ENCODE measurements at regions not wholly inside any gene's neighbourhood (a gene's known extent, or its start where the extent isn't known, plus 50 kb on each side); places are given as distances from the start of the nearest gene placed in this dataset.

DNA sequence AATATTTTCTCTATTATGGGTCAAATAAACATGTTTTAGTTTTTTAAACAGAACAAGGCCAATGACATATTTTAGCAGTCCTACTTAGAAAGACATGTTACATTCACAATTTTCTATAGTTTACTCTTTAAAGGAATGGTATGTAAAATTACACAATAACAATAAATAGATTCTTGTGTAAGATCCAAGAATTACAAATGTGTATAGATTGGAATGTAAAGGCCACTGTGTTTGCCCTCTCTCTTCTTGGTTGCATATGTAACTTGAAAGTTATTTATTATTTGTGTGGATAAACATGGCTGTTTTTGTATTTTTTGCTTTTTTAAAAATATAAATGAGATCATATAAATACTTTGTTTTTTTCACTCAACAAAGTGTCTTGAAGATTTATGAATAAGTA lies 979.3 kb upstream of the CELF2 start:
- no peaks in the 10 kb centered on the region for H3K27me3 ChIP-seq
- H3K4me1 ChIP-seq: no peaks in the 10 kb centered on the region
- TF ChIP-seq, protein P1, sequence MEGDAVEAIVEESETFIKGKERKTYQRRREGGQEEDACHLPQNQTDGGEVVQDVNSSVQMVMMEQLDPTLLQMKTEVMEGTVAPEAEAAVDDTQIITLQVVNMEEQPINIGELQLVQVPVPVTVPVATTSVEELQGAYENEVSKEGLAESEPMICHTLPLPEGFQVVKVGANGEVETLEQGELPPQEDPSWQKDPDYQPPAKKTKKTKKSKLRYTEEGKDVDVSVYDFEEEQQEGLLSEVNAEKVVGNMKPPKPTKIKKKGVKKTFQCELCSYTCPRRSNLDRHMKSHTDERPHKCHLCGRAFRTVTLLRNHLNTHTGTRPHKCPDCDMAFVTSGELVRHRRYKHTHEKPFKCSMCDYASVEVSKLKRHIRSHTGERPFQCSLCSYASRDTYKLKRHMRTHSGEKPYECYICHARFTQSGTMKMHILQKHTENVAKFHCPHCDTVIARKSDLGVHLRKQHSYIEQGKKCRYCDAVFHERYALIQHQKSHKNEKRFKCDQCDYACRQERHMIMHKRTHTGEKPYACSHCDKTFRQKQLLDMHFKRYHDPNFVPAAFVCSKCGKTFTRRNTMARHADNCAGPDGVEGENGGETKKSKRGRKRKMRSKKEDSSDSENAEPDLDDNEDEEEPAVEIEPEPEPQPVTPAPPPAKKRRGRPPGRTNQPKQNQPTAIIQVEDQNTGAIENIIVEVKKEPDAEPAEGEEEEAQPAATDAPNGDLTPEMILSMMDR (IDR thresholded peaks at IDR 0.05): no peak
- H3K36me3 ChIP-seq: no peaks in the 10 kb centered on the region
- no peak overlapping the region for H3K27ac ChIP-seq
- intact Hi-C loops (cut with DNase I; ENCODE audit: low total_unique reads): no loop called here
- H3K9me3 ChIP-seq: no peaks in the 10 kb centered on the region
- no peak overlapping the region for H3K4me3 ChIP-seq
- no peak for DNase-seq

DNA sequence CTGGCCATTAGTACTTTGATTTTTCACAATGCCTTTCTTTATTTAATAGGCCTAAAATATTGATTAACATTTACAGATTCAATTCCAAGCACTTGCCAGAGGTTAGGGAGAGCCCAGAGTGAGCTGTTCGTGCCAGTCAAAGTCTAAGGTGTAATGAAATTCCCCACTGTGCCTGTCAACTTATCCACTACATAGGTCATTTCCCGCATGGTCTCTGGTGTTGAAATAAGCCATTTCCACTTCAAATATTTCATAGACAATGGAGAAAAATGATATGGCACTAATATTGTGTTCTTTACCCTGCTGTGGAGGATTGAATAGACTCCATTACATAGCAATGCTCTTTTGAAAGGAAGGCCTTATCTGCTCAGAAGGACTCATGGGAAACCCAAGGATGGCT lies 978.1 kb upstream of the CELF2 start:
- no peak for DNase-seq
- no peak overlapping the region for H3K27ac ChIP-seq
- H3K27me3 ChIP-seq: no peaks in the 10 kb centered on the region
- H3K4me1 ChIP-seq: no peaks in the 10 kb centered on the region
- TF ChIP-seq, protein P1 (IDR thresholded peaks at IDR 0.05): no peak
- H3K9me3 ChIP-seq: no peaks in the 10 kb centered on the region
- no peak overlapping the region for H3K4me3 ChIP-seq
- no peaks in the 10 kb centered on the region for H3K36me3 ChIP-seq
- intact Hi-C loops (cut with DNase I; ENCODE audit: low total_unique reads): no loop called here

DNA sequence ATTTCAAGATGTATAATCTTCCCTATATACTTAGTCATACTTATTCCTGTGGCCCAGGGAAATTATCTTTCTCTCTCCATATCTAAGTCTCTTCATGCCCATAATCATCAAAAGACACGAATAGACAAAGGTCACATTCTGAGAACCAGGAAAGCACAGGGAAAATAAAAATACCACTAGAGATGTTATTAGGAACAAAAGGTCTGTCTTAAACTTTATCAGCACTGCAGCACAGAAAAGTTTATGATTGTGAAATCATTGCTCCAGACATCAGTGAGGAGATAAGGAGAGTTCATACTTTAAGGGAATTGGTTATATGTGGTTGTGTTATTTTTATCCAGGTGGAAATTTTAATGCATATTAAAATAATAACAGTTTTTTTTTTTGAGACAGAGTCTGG lies 974.6 kb upstream of the CELF2 start:
- H3K27me3 ChIP-seq: no peaks in the 10 kb centered on the region
- H3K4me3 ChIP-seq: no peak overlapping the region
- intact Hi-C loops (cut with DNase I; ENCODE audit: low total_unique reads): no loop called here

DNA sequence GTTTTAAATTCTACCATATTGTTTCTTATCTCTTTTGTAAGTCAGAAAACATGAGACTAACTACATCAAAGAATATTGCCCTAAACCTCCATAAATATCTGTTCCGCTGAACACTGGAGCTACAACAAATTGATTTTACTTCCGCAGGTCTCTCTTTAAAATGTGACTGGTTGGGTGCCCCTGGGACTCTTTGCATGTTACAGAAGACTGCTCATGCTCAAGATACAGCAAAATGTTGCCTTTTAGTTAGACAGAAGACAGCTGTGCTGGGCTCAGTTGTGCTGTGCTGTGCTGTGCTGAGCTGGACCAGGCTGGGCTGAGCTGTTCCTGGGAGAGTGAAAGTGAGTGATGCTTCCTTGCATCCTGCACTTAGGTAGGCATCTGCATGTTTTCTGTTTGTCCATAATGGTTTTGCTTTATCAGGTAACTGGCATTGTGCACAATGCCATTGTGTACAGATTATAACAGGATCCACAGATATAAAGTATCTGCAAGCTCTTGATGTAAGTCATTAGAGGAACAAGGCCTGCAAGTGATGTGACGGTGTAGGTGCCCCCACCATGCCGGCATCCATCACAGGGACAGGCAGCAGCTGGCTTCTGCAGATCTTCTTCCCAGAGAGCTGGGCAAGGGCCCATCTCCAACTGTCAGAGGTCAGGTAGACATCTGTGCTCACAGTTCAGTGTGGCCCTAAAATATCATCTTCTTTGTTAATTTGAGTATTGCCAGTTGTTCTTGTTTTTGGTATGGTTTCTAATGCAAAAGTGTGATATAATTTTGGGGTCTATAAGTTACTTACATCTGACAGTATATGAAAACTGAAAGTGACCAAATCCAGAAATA lies 972.5 kb upstream of the CELF2 start:
- Histone ChIP-seq H3K36me3 (no peaks in the 10 kb centered on the region), H3K27me3 (no peaks in the 10 kb centered on the region), H3K27ac (no peak overlapping the region), H3K4me3 (no peak overlapping the region), H3K9me3 (no peaks in the 10 kb centered on the region), H3K4me1 (no peaks in the 10 kb centered on the region)
- TF ChIP-seq, protein P1 (IDR thresholded peaks at IDR 0.05): no peak
- DNase-seq: no peak
- intact Hi-C loops (cut with DNase I; ENCODE audit: low total_unique reads): no loop called here

More for the DNA sequence above, 974.6 kb upstream of the CELF2 start:
- no peak for DNase-seq
- H3K9me3 ChIP-seq: no peaks in the 10 kb centered on the region
- no peak overlapping the region for H3K27ac ChIP-seq
- TF ChIP-seq, protein P1 (IDR thresholded peaks at IDR 0.05): no peak
- H3K4me1 ChIP-seq: no peaks in the 10 kb centered on the region
- no peaks in the 10 kb centered on the region for H3K36me3 ChIP-seq

DNA sequence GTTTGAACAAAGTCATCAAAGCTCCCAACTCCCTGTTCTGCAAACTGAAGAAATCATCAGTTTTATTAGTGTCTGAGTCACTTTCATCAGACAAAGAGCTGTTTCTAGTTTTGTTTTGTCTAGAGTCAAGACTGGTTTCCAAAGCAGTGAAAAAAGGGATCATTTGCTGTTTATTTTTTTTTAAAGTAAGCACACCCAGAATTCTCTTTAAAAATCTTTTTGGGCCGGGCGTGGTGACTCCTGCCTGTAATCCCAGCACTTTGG lies 972.0 kb upstream of the CELF2 start:
- H3K9me3 ChIP-seq: no peaks in the 10 kb centered on the region
- no peak overlapping the region for H3K4me3 ChIP-seq
- no peaks in the 10 kb centered on the region for H3K36me3 ChIP-seq
- TF ChIP-seq, protein P1 (IDR thresholded peaks at IDR 0.05): no peak
- intact Hi-C loops (cut with DNase I; ENCODE audit: low total_unique reads): no loop called here
- no peak for DNase-seq
- no peak overlapping the region for H3K27ac ChIP-seq
- H3K4me1 ChIP-seq: no peaks in the 10 kb centered on the region
- H3K27me3 ChIP-seq: no peaks in the 10 kb centered on the region

DNA sequence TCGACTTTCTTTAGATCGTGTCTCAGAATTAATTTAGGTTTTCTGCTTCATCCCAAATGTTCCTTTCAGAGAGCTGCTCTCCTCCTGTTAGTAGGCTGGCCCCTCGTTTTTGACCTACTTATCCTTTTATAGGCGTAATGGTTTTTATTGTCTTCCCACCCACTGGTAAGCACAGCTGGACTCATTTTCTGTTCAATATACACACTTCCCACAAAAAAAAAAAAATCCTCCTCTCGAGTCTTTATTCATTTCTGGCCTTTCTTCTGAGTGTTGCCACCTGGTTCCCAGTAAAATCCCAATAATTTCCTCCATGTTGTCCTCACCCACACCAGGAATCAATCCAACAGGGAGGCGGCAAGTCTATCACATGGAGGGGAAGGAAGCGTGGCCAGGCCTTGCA lies 970.2 kb upstream of the CELF2 start:
- H3K4me3 ChIP-seq: no peak overlapping the region
- H3K27ac ChIP-seq: no peak overlapping the region
- H3K9me3 ChIP-seq: no peaks in the 10 kb centered on the region
- no peaks in the 10 kb centered on the region for H3K27me3 ChIP-seq
- no peaks in the 10 kb centered on the region for H3K4me1 ChIP-seq
- intact Hi-C loops (cut with DNase I; ENCODE audit: low total_unique reads): no loop called here
- H3K36me3 ChIP-seq: no peaks in the 10 kb centered on the region
- TF ChIP-seq, protein P1 (IDR thresholded peaks at IDR 0.05): no peak
- DNase-seq: no peak

All from tibial artery (tissue), 4 donors.